ENCODE measurements at regions not wholly inside any gene's neighbourhood (a gene's known extent, or its start where the extent isn't known, plus 50 kb on each side); places are given as distances from the start of the nearest gene placed in this dataset.

DNA sequence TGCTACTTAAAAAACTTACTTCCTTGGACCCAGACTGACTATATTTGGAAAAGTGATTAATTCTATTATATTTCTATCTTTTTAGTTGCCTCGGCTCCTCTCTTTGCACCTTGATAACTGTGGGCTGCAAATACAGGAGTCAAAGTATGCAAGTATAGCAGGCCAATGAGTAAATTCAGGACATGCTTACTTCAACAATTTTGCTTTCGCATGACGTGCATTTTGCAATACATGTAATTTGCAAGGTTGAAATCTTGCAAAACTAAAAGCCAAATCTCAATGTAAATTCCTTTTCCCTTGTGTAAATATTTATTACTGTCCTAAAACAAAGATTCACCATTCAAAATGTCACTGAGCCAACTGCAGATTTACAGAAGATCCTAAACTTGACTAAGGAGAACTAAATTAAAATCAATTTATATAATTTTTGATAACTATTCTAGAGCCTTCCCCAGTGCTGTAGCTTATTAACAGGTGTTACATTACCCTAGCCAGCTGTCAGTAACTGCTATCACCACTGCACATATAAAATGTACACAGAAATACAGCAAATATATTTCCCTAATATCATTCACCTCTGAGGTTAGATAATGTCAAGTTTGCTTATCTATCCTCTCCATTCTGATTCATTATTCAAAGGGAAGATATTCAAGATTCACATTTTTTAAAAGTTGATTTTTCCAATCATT, 1069.5 kb downstream of the TRHDE start:
- DNase-seq (ENCODE audit: low read depth in 2 of 2): no peak

DNA sequence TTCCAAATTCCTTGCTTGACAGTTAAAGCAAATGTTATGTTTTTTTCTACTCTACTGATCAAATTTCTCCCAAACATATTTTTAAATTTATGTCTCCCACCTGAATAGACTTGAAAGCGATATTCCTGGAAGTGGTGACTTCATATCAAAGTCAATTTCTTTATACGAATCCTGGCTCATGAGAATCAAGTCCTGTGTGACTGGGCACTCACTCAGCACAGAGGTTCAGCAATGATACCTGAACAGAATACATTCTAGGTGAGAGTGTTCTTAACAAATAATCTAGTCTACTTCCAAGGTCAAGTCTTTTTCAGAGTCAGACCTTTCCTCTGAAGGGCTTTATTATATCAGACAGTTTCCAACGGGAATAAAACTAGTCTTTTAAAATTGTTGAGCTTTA, 1070.6 kb downstream of the TRHDE start:
- DNase-seq (ENCODE audit: low read depth in 2 of 2): no peak

DNA sequence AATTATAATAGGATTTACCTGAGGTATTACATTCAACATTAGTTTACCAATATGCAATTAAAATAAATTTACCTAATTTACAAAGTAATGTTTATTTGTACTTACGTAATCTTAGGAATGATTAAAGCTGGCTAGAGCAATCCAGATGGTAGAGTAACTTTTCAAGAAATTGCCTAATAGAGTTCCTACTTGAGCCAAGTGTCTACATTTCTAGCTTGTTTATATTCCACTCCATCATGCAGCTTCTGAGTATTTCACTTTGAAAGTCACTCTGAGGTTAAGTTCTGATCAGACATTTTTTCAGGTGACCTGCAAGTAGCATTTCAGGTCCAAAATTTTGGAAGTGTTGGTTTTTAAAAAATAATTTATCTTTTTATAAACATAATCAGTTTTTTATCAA, 1080.7 kb downstream of the TRHDE start:
- no peak for DNase-seq (ENCODE audit: low read depth in 2 of 2)

DNA sequence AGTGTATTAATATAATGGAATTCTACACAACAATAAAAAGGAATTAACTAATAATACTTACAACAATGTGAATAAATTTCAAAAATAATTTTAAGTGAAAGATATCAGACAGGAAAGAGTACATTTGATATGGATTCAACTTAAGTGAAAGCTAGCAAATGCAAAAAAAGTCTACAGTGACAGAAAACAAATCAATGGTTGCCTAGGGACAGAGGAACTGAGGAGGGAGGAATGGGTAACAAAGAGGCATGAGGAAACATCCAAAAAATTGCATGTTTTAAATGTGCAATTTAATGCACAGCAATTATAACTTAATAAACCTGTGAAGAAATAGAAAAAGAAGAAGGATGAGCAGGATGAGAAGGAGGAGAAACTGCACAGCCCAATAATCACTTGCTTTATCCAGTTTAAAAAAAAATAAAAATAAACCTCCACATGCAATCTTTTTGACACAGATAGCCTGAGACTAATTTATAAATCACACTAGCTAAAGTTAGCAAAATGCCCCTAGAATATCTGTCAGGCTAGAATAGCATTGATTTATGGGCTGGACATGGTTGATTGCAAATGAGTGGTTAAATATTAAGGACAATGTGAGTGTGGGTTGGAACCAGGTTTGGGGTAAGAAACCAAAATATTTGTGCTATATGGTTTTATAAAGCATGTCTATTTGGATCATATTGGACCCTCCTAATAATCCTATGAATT, 1089.1 kb downstream of the TRHDE start:
- no peak for DNase-seq (ENCODE audit: low read depth in 2 of 2)

DNA sequence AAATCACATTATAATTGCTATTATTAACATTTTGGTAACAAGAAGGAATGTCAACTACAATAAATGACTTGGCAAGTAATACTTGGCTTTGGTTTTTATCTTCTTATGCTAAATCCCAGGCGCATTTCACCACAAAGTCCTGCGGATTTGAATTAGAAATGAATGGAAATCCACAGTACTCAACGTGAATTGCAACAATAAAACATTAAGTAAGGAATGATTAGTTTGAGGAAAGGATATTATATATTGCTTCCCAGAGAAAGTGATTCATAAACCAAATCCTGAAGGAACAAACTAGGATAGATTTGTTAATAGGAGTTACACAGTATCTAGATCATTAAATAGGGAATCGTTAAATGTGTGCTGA, 1089.7 kb downstream of the TRHDE start:
- DNase-seq (ENCODE audit: low read depth in 2 of 2): no peak

DNA sequence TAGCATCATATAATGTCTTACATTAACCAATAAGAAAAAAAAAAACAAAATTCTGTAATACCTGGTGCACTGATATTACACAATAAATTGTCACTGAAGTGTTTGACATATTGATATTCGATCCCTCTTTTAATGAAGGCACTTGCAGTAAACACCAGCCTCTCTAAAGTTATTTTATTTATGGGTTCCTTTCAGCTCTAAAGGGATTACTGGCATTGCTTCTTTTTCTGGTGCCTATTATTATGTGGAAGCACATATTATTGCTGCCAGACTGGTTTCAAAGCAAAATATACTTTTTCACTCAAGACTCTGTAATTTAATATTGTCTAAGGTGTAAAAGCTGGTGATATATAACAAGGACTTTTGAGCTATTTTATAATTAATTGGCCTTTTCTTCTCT, 1090.5 kb downstream of the TRHDE start:
- no peak for DNase-seq (ENCODE audit: low read depth in 2 of 2)

DNA sequence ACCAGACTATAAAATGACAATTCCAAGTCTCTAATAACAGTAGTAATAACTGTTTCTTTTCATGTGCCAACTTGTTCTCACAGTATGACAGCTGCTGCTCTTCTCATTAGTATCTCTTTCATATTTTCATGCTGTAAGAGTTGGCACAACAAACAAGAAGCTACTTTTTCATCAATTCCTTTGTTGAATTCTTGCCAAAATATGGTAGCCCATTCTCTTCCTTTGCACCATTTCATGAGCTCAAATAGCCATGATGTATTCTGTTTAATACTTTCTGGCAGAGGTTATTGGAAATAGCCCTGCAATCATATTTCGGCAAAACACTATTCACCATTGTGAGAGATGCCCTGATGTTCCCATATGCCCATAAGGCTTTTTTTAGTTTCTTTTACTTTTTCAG, 1100.7 kb downstream of the TRHDE start:
- DNase-seq (ENCODE audit: low read depth in 2 of 2): no peak

DNA sequence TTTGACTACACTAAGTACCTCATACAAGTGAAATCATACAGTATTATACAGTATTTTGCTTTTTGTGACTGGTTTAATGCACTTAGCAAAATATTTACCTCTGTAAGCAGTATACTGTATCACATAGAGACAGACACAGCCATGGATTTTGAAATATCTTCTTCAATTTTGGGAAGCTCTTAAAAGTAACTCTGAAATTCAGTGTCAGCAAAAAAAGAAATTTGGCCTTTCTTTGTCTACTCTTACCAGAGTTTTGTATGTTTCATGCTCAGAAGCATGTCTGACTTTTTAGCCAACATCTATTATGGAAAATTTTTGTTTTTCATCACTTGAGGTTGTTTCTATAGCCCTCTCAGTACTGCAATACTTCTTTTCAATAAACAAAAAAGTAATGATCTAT, 1102.2 kb downstream of the TRHDE start:
- no peak for DNase-seq (ENCODE audit: low read depth in 2 of 2)

DNA sequence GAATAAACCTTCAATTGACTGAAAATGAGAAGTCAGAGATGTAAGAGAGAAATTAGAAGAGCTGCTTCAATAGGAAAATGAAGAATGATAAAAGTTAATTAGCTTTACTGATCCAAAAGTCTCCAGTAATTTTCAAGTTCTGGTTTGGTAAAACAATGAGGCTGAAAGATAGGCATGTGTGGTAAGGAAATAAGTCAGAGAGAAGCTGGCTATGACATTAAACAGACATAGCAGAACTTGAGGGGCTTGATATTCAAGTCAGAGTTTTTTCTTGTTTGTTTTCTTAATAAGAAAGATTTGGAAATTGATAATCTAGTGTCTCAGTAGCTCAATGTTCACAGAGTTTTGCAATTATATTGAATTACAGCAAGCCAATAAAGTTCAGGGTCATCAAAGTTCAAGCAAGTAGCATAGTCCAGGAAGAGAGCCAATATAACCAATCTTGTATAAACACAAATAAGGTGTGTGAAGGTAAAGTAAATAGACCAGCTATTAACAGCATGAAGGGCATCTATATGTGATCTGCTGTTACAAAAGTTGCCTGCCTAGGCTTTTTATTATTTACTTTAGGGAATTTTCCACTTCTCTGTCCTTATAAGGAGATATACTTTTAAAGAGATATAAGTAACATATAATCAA, 1111.5 kb downstream of the TRHDE start:
- no peak for DNase-seq (ENCODE audit: low read depth in 2 of 2)

DNA sequence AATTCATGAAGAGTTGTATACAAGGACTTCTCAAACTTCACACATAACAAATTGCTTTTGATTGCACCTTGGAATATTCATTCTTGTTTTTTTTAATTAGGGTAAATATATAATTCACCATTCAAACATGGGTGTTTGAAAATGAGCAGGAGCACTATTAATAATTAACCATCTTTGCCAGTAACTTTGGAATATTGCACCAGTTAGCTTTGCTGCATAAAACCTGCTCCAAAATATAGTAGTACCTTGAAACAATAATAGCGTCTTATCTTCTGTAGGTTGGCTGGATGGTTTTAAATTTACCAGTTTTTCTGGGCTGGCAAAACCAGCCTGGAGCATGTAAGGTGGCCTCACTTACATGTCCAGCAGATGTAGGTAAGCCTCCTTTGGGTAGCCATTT, 1112.4 kb downstream of the TRHDE start:
- DNase-seq (ENCODE audit: low read depth in 2 of 2): no peak

DNA sequence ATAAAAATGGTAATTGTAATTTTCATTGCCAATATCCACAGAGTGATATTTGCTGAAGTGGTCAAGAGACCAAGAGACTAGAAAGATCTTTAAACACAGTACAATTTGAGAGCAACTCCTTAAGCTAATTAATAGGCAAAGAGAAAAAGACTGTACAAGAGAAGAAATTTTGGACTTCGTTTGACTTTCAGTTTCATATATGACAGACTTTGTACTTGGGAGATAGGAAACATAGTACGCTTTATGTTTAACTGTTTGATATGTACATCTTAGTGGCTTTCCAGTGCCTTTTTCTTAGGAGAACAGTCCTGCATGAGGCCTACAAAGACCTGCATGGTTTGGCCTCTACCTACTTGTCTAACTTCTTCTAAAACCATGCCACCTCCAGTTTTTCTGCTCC, 1118.1 kb downstream of the TRHDE start:
- no peak for DNase-seq (ENCODE audit: low read depth in 2 of 2)

DNA sequence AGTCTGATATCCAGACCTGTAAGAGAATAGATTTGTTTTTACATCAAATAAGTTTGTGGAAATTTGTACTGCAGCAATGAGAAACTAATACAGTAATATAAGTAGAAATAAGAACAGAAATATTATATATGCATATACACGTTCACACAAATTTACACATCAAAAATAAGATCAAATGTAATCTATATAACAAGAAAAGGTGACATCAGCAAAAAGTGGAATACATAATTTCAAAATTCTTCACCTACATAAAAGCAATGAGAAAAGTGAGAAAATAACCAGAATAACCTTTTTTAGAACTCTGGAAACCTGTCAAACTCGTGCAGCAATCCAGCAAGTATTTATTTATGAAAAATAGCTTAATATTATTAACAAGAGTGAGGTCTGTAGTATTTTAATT, 1124.6 kb upstream of the ATXN7L3B start:
- no peak for DNase-seq (ENCODE audit: low read depth in 2 of 2)

DNA sequence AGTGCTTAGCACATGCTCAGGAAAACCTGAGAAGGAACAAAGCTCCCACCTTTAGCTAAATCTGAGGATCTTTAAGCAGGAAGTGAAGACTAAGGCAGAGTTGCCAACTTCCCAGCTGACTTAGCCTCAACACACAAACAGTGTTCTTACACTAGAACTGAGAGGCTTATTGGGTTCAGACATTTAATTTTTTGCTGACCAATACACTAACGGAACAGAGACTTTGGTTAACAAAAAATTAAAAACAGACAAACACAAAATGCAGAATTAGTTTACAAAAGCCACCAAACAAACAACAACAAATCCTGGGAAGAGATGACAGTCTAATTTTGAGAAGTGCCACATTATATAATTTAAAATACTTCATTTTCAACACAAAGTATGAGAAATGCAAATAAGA, 1123.7 kb upstream of the ATXN7L3B start:
- DNase-seq (ENCODE audit: low read depth in 2 of 2): no peak

DNA sequence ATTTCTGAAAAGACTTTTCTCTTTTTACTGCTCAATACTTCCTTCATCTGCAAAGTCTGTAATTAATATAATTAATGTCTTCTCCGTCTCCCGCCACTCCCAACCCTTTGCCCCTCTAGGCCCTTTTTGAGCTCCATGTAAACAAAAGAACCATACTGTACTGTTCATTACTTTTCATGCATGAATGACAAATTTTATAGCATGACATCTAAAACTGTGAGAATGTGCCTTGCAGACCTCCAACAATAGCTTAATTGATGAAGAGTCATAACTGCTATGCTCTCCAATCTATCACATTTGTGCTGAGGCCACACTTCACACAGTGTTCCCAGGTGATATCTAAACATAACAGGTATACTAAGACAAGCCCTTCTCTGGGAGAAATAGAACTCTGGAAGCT, 1122.7 kb upstream of the ATXN7L3B start:
- DNase-seq (ENCODE audit: low read depth in 2 of 2): no peak

DNA sequence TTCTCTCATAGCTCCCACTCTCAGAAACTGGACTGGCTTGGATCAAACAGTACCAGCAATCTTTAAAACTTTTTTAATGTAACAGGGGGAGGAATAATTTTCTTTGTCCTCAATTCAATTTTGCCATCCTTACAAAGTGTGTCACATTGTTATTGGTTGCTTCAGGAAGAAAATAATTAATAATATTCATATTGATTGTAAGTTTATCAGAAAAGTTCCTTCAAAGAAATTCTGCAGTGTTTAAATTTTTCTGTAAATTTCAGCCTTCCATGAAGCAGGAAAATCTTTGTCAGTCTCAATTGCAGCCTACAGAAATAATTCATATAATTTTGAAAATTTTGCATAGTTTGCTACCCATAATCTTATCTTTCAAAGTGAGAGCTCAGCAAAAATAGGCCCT, 1119.1 kb upstream of the ATXN7L3B start:
- no peak for DNase-seq (ENCODE audit: low read depth in 2 of 2)

DNA sequence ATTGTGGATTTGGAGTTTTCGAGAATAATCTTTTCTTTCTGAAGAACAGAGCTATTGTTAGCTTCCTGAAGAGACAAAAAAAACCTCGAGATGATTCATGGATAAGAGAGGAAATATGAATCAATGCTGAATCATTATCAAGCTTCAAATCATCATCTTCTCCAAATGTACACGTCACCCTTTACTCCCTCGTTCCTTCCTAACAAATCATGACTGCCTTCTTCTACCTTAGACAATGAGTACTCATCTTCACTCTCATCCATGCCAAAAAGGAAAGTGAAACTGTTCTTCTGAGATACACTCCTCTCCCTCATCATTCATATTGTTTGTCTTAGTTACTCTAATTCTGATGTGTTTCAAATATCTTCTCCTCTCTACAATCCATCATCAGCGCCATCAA, 1115.8 kb upstream of the ATXN7L3B start:
- DNase-seq (ENCODE audit: low read depth in 2 of 2): no peak

DNA sequence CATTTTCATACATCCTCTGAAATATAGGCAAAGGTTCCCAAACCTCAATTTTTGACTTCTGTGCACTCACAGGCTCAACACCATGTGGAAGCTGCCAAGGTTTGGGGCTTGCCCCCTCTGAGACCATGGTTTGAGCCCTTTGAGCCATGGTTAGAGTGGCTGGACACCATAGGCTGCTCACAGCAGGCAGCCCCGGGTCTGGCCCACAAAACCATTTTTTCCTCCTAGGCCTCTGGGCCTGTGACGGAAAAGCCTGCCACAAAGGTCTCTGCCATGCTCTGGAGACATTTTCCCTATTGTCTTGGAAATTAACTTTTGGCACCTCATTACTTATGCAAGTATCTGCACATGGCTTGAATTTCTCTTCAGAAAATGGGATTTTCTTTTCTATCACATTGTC, 1113.2 kb upstream of the ATXN7L3B start:
- no peak for DNase-seq (ENCODE audit: low read depth in 2 of 2)

DNA sequence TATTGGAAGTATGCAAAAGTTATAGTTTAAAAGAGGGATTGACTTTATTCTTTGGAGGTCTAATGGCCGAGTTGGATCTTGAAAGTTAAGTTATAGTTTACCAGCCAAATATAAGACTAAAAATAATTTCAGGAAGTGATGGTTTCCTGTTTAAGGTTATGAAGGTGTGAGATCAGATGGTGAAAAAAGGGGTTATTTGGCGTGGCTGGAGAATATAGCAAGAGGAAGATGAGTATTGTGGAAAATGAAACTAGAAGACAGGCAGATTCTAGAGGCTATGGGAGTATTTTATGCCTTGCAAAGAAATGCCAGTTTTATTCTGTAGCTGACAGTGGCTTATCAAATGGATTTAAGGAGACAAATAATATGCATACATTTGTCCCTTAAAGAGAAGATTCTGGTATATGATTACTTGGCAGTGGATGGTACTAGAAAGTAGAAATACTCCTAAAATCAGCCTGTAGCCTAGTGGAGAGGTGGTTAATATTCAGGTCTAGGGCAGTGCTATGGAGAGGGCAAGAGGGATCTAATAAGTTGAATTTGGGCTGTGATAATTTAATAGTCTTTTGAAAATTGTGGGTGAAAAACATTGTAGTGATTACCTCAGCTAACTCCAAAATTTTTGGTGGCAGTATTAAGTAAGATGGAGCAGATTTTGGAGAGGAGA, 1091.8 kb upstream of the ATXN7L3B start:
- no peak for DNase-seq (ENCODE audit: low read depth in 2 of 2)

DNA sequence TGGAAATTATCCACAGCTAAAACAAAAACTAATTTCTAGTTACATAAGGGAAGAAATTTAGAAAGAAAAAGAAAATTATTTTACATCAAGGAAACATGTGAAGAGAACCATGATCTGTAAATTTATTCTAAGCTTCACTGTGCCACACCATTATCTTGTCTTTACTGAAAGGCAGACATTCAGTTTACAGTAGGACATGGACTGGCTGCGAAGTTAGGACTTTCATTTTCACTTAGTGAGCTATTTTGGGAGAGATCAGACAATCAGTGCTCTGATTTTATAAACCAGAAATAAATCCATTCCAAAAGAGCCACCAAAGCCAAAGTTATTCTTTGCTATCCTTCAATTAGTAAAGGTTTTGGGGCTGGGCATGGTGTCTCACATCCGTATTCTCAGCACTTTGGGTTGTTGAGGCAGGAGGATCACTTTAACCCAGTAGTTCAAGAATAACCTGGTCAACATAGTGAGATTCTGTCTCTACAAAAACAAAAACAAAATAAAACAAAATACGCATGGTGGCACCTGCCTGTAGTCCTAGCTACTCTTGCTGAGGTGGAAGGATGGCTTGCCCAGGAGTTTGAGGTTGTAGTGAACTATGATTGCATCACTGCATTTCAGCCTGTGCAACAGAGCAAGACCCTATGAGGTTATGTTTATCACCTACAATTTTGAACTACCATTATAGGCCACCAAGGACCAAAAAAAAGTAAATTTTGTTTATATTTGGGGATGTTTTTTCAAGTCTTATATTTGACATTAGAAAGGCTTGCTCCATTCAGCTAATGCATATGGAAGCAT, 1084.8 kb upstream of the ATXN7L3B start:
- DNase-seq (ENCODE audit: low read depth in 2 of 2): no peak

DNA sequence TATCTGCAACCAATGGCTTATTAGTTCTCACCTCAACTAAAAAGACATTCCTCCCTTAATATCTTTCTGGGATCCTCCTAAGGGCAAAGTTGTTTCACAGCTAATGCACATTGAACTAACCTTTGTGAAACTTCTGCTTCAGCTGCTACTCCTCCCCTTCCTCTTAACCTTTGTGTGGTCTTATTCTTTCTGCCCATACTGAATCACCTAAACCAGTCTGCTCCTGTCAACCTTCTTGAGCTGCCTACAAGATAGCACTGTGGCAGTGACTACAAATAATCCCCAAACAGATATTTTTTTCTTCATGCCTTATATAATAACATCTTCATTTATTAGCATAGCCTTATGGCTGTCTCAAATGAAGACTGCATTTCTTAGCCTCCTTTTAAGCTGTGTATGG, 1077.4 kb upstream of the ATXN7L3B start:
- DNase-seq (ENCODE audit: low read depth in 2 of 2): no peak

DNA sequence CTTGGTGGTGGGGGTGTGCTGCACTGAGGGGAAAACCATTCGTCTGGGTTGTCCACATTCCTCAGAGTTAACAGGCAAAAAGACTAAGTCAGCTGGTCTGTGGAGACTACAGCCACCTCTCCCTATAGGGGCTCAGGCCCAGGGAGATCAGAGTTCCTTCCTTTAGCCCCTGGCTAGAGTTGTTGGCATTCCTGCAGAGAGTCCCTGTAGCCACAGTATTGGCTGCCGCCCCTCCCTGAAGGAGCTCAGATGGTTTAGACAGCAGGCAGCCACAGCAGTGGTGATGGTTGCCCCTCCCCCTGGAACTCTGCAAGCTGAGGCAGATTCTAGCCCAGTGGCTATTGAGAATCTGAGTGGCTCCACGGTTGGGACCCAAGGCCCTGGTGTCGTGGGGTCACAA, 1072.5 kb upstream of the ATXN7L3B start:
- DNase-seq (ENCODE audit: low read depth in 2 of 2): no peak

DNA sequence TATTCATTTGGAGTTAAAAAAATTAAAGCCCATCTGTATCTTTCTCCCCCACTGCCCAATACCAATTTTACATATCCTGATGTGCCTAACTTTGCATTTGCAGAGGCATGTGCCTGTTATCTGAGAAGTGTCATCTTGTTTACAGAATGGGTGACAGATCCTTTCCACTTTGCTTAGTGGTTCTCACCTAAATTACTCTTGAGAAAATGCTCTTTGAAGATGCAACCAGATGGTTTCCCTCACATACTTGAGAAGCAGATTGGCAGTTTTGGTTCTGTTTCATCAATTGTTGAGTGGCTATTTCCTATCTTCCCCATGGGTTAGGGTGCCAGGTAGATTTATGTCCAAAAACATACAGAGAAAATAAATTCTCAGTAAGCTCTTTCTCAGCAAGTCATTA, 1051.4 kb upstream of the ATXN7L3B start:
- no peak for DNase-seq (ENCODE audit: low read depth in 2 of 2)

Data from stimulated activated CD8-positive, alpha-beta memory T cell treated with anti-CD3 and anti-CD28 coated beads, Interleukin-15, amount 100 ng/mL, for 48 hours (primary cell).